Vagina (tissue), 2 donors: ENCODE measurements at regions not wholly inside any gene's neighbourhood (a gene's known extent, or its start where the extent isn't known, plus 50 kb on each side); places are given as distances from the start of the nearest gene placed in this dataset.

Experiments
- POLR2A ChIP-seq, 2 donors: fragments of 450-650 bp; IDR thresholded peaks; one replicate each; pipeline ENCODE4 v1.6.1; 2017; ENCODE audit warnings: antibody characterized with exemption in 2 of 2, mild to moderate bottlenecking in 2 of 2, moderate library complexity in 2 of 2
- POLR2AphosphoS5 ChIP-seq, 2 donors: sonication (generic); formaldehyde crosslinking; IDR thresholded peaks; one replicate each; pipeline ENCODE4 v1.9.0; 2017; ENCODE audit warnings: antibody characterized with exemption in 2 of 2, mild to moderate bottlenecking in 2 of 2, low read depth in 1 of 2; ENCODE audit not compliant: insufficient read depth in 1 of 2
- TF ChIP-seq, protein P1 (sequence below), 3 experiments: fragments of 450-650 bp in 2 of 3; fragments of 200-600 bp in 1 of 3; sonication (generic) in 1 of 3; IDR thresholded peaks; one replicate each; pipeline ENCODE4 v1.5.1; 2017 to 2019; ENCODE audit warnings: antibody characterized with exemption in 3 of 3, mild to moderate bottlenecking in 2 of 3, moderate library complexity in 2 of 3

DNA sequence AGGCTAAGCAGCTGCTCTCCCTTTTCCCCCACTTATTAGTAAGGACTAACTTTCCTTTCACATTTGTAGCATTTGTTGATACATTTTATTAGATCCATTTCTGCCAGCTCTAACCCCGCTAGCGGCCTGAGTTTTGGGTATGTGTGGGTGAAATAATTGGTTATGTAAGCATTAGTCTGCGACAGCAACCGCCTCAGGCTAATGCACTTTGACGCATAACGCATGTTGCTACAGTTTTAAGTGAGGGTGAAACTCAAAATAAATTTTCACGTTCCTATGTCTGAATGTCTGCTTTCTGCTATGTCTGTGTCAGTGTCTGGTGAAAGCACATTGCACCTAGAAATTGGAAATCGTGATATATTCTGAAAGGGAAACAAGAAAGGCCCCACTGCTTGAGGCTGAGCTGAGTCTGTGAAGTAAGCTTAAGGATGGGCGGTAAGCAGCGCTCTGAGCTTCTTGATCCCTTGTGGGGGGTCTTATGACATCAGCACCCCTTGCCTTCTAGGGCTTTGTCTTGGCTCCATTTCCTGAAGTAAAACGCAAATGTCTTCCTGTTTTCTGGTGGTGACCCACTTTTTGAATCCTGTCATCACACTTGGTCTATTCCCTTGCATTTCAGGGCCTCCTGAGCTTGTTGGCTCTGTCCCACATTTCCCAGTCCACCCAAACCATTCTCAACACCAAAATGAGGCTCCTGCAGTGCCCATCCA lies 648.3 kb upstream of the ARGLU1 start:
- TF ChIP-seq, protein P1, sequence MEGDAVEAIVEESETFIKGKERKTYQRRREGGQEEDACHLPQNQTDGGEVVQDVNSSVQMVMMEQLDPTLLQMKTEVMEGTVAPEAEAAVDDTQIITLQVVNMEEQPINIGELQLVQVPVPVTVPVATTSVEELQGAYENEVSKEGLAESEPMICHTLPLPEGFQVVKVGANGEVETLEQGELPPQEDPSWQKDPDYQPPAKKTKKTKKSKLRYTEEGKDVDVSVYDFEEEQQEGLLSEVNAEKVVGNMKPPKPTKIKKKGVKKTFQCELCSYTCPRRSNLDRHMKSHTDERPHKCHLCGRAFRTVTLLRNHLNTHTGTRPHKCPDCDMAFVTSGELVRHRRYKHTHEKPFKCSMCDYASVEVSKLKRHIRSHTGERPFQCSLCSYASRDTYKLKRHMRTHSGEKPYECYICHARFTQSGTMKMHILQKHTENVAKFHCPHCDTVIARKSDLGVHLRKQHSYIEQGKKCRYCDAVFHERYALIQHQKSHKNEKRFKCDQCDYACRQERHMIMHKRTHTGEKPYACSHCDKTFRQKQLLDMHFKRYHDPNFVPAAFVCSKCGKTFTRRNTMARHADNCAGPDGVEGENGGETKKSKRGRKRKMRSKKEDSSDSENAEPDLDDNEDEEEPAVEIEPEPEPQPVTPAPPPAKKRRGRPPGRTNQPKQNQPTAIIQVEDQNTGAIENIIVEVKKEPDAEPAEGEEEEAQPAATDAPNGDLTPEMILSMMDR (IDR thresholded peaks at IDR 0.05) = no peak
- no peak for TF ChIP-seq POLR2A (IDR thresholded peaks at IDR 0.05)
- TF ChIP-seq POLR2AphosphoS5 (IDR thresholded peaks at IDR 0.05; ENCODE audit: insufficient read depth in 1 of 2, low read depth in 1 of 2) = no peak
